Testis (tissue), 2 donors: ENCODE measurements at regions not wholly inside any gene's neighbourhood (a gene's known extent, or its start where the extent isn't known, plus 50 kb on each side); places are given as distances from the start of the nearest gene placed in this dataset.

Source experiments
- CTCF ChIP-seq, 3 experiments: fragments of 450-650 bp in 2 of 3; fragments of 200-600 bp in 1 of 3; sonication (generic) in 1 of 3; IDR thresholded peaks; one replicate each; pipeline ENCODE4 v1.5.1; 2016 to 2019; ENCODE audit warnings: antibody characterized with exemption in 3 of 3, mild to moderate bottlenecking in 2 of 3, moderate library complexity in 1 of 3
- POLR2A ChIP-seq: fragments of 450-650 bp; IDR thresholded peaks from one replicate; pipeline ENCODE4 v1.6.1; 2017; ENCODE audit warnings: antibody characterized with exemption, mild to moderate bottlenecking, moderate library complexity

DNA sequence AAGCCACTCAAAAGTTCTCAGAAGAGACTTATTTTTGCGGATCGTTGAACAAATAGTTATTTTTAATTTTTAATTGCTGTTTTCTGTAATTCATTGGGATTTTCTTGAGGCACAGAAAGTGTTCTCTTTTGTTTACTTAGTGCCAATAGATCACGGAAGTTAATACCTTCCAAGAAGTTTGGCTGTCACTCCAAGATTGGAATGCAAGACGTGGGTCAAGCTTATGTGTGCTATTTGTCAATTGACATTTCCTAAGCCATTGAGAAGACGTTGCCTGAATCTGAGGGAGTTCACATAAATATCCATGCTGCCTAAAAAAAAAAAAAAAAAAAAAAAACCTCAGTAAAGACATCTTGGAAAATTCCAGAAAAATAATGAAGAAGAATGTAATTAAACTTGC lies 1071.4 kb upstream of the ADGRB3 start:
- TF ChIP-seq CTCF (IDR thresholded peaks at IDR 0.05) (no peak), POLR2A (no peak)
